Adrenal gland (tissue), 5 donors: ENCODE measurements at regions not wholly inside any gene's neighbourhood (a gene's known extent, or its start where the extent isn't known, plus 50 kb on each side); places are given as distances from the start of the nearest gene placed in this dataset.

Experiments used
- POLR2A ChIP-seq, 2 donors: fragments of 450-650 bp; IDR thresholded peaks; one replicate each; pipeline ENCODE4 v1.6.1; 2017; ENCODE audit warnings: antibody characterized with exemption in 2 of 2, mild to moderate bottlenecking in 2 of 2, moderate library complexity in 1 of 2
- TF ChIP-seq, protein P1 (sequence below), 6 experiments: fragments of 450-650 bp in 4 of 6; fragments of 200-600 bp in 2 of 6; sonication (generic) in 1 of 6; IDR thresholded peaks; 1 replicate in 5 of 6; 2 replicates in 1 of 6; pipeline versions ENCODE4 v1.5.1 to v1.8.0; 2016 to 2021; ENCODE audit warnings: antibody characterized with exemption in 6 of 6, mild to moderate bottlenecking in 2 of 6, moderate library complexity in 1 of 6
- donor health status: DM: no; HTN: no; CAD: no.

DNA sequence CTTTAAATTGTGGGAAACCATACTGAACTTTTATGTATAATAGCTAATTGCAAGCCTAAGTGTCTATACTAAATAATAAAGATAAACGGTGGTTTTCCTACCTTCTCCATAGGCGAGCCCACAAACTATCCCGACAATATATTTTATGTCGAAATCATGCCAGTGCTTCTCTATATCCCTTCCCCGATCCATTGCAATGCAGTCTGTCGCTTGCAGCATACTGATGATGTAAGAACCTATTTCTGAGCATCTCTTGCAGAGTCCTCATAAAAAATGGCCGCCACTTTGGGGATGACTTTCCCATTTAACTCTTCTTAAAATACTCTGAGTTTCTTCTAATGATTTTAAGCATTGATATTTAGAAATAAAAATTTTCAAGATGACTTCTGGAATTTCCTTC, 58.1 kb upstream of the TLR3 start:
- TF ChIP-seq, protein P1, sequence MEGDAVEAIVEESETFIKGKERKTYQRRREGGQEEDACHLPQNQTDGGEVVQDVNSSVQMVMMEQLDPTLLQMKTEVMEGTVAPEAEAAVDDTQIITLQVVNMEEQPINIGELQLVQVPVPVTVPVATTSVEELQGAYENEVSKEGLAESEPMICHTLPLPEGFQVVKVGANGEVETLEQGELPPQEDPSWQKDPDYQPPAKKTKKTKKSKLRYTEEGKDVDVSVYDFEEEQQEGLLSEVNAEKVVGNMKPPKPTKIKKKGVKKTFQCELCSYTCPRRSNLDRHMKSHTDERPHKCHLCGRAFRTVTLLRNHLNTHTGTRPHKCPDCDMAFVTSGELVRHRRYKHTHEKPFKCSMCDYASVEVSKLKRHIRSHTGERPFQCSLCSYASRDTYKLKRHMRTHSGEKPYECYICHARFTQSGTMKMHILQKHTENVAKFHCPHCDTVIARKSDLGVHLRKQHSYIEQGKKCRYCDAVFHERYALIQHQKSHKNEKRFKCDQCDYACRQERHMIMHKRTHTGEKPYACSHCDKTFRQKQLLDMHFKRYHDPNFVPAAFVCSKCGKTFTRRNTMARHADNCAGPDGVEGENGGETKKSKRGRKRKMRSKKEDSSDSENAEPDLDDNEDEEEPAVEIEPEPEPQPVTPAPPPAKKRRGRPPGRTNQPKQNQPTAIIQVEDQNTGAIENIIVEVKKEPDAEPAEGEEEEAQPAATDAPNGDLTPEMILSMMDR (IDR thresholded peaks at IDR 0.05) = no peak
- TF ChIP-seq POLR2A (IDR thresholded peaks at IDR 0.05) = no peak
